Ishikawa (cell line): ENCODE measurements at regions not wholly inside any gene's neighbourhood (a gene's known extent, or its start where the extent isn't known, plus 50 kb on each side); places are given as distances from the start of the nearest gene placed in this dataset.
A peak's percentile ranks its signal among the peaks of the same experiment; 100 is the strongest.

Source experiments
- CEBPB ChIP-seq: IDR thresholded peaks from 2 replicates; pipeline ENCODE4 v1.6.1; 2012
- CREB1 ChIP-seq: IDR thresholded peaks from 2 replicates; pipeline ENCODE4 v1.6.1; 2012; ENCODE audit warnings: low read depth
- EGR1 ChIP-seq: IDR thresholded peaks from 2 replicates; pipeline ENCODE4 v1.6.1; 2012
- EP300 ChIP-seq: IDR thresholded peaks from 2 replicates; pipeline ENCODE4 v1.6.1; 2012; ENCODE audit warnings: borderline replicate concordance
- FOXM1 ChIP-seq: IDR thresholded peaks from 2 replicates; pipeline ENCODE4 v1.6.1; 2012; ENCODE audit warnings: low read depth, borderline replicate concordance
- MAX ChIP-seq: IDR thresholded peaks from 2 replicates; pipeline ENCODE4 v1.6.1; 2012
- NFIC ChIP-seq: IDR thresholded peaks from 2 replicates; pipeline ENCODE4 v1.6.1; 2012
- RAD21 ChIP-seq: IDR thresholded peaks from 2 replicates; pipeline ENCODE4 v1.6.1; 2012; ENCODE audit warnings: low read depth
- TAF1 ChIP-seq: IDR thresholded peaks from 2 replicates; pipeline ENCODE4 v1.6.1; 2012; ENCODE audit warnings: low read depth, mild to moderate bottlenecking
- TCF12 ChIP-seq: IDR thresholded peaks from 2 replicates; pipeline ENCODE4 v1.6.1; 2012; ENCODE audit warnings: low read depth
- TEAD4 ChIP-seq: IDR thresholded peaks from 2 replicates; pipeline ENCODE4 v1.6.1; 2012
- YY1 ChIP-seq: IDR thresholded peaks from 2 replicates; pipeline ENCODE4 v1.6.1; 2012; ENCODE audit warnings: low read depth
- ZBTB7A ChIP-seq: IDR thresholded peaks from 2 replicates; pipeline ENCODE4 v1.6.1; 2012; ENCODE audit warnings: low read depth
- TF ChIP-seq, protein P1 (sequence below): IDR thresholded peaks from 2 replicates; pipeline ENCODE4 v1.6.1; 2012; ENCODE audit warnings: low read depth, mild to moderate bottlenecking
- TF ChIP-seq, protein P2 (sequence below): IDR thresholded peaks from 2 replicates; pipeline ENCODE4 v1.6.1; 2012

DNA sequence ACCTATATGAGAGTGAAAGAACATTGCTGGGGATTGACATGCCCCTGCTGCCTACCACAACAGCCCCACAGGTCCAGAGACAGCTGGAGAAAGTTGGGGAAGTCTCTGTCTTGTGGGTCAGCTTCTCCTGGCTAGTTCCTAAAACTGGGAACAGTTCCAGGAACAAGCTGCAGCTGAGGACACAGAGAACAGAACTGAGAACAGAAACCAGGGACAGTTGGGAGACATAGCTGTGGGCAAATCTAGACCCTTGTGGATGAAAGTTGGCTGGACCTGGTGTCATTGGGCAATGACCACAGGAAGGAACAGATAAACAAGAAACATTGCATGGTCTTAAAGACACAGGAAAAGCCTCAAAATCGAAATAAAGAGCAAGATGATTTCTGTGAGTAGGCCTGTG, 58.3 kb upstream of the MOCS2 start:
- no peak for TF ChIP-seq TEAD4
- TF ChIP-seq NFIC: no peak

GRCh38 chr5:53169933-53170332, 60.4 kb upstream of the MOCS2 start:
- TF ChIP-seq CREB1 (no peak), TCF12 (no peak), EGR1 (no peak), TAF1 (no peak), YY1 (no peak), FOXM1 (no peak), ZBTB7A (no peak), NFIC (no peak), RAD21 (no peak), EP300 (no peak), CEBPB (no peak), TEAD4 (no peak)
- TF ChIP-seq, protein P1, sequence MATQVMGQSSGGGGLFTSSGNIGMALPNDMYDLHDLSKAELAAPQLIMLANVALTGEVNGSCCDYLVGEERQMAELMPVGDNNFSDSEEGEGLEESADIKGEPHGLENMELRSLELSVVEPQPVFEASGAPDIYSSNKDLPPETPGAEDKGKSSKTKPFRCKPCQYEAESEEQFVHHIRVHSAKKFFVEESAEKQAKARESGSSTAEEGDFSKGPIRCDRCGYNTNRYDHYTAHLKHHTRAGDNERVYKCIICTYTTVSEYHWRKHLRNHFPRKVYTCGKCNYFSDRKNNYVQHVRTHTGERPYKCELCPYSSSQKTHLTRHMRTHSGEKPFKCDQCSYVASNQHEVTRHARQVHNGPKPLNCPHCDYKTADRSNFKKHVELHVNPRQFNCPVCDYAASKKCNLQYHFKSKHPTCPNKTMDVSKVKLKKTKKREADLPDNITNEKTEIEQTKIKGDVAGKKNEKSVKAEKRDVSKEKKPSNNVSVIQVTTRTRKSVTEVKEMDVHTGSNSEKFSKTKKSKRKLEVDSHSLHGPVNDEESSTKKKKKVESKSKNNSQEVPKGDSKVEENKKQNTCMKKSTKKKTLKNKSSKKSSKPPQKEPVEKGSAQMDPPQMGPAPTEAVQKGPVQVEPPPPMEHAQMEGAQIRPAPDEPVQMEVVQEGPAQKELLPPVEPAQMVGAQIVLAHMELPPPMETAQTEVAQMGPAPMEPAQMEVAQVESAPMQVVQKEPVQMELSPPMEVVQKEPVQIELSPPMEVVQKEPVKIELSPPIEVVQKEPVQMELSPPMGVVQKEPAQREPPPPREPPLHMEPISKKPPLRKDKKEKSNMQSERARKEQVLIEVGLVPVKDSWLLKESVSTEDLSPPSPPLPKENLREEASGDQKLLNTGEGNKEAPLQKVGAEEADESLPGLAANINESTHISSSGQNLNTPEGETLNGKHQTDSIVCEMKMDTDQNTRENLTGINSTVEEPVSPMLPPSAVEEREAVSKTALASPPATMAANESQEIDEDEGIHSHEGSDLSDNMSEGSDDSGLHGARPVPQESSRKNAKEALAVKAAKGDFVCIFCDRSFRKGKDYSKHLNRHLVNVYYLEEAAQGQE: no peak
- TF ChIP-seq, protein P2, sequence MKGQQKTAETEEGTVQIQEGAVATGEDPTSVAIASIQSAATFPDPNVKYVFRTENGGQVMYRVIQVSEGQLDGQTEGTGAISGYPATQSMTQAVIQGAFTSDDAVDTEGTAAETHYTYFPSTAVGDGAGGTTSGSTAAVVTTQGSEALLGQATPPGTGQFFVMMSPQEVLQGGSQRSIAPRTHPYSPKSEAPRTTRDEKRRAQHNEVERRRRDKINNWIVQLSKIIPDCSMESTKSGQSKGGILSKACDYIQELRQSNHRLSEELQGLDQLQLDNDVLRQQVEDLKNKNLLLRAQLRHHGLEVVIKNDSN: no peak

GRCh38 chr5:53170746-53171349, 61.3 kb upstream of the MOCS2 start:
- TF ChIP-seq RAD21 (peak; percentile 72), TAF1 (no peak), MAX (no peak), EGR1 (no peak), TCF12 (no peak), TEAD4 (no peak)

- TF ChIP-seq, protein P1: no peak
- TF ChIP-seq TEAD4: no peak
- no peak for TF ChIP-seq MAX
- no peak for TF ChIP-seq CREB1
- TF ChIP-seq TAF1: no peak
- no peak for TF ChIP-seq ZBTB7A
- no peak for TF ChIP-seq RAD21
- TF ChIP-seq EP300: no peak
- TF ChIP-seq NFIC: no peak
- TF ChIP-seq CEBPB: no peak
- TF ChIP-seq FOXM1: no peak
- no peak for TF ChIP-seq EGR1
- TF ChIP-seq TCF12: no peak
- no peak for TF ChIP-seq YY1
- TF ChIP-seq, protein P2: no peak
Measured at GRCh38 chr5:53172630-53173029, 63.1 kb upstream of the MOCS2 start.

GRCh38 chr5:53173083-53173482, 63.5 kb upstream of the MOCS2 start:
- no peak for TF ChIP-seq MAX
- TF ChIP-seq, protein P2: no peak
- TF ChIP-seq FOXM1: no peak
- no peak for TF ChIP-seq EGR1
- TF ChIP-seq YY1: no peak
- no peak for TF ChIP-seq CREB1
- no peak for TF ChIP-seq TCF12
- no peak for TF ChIP-seq RAD21
- TF ChIP-seq TEAD4: no peak
- TF ChIP-seq, protein P1: no peak
- TF ChIP-seq NFIC: no peak
- no peak for TF ChIP-seq EP300
- TF ChIP-seq ZBTB7A: no peak
- no peak for TF ChIP-seq CEBPB
- TF ChIP-seq TAF1: no peak
